Stomach (tissue), 8 donors: ENCODE measurements at regions not wholly inside any gene's neighbourhood (a gene's known extent, or its start where the extent isn't known, plus 50 kb on each side); places are given as distances from the start of the nearest gene placed in this dataset.

Experiments
- DNase-seq, 2 donors: peaks; one replicate each; pipeline versions ENCODE4 v3.0.0 to v3.0.0-alpha.2; 2013 to 2019
- H3K27ac ChIP-seq, 5 donors: fragments of 200-600 bp in 4 of 5; sonication (generic) in 4 of 5; one replicate each; pipeline ENCODE4 v1.5.1; 2013 to 2019; ENCODE audit warnings: mild to moderate bottlenecking in 1 of 5, moderate library complexity in 1 of 5
- H3K27me3 ChIP-seq, 3 donors: fragments of 200-600 bp; sonication (generic); one replicate each; pipeline ENCODE4 v1.5.1; 2017 to 2019; ENCODE audit warnings: mixed run types in 1 of 3
- H3K36me3 ChIP-seq, 4 donors: fragments of 200-600 bp; sonication (generic); 1 replicate in 3 of 4; 2 replicates in 1 of 4; pipeline ENCODE4 v1.5.1; 2016 to 2019
- H3K4me1 ChIP-seq, 4 donors: fragments of 200-600 bp; sonication (generic); one replicate each; pipeline ENCODE4 v1.5.1; 2016 to 2019
- H3K4me3 ChIP-seq, 4 donors: fragments of 200-600 bp; sonication (generic) in 3 of 4; one replicate each; pipeline ENCODE4 v1.5.1; 2016 to 2019; ENCODE audit warnings: mild to moderate bottlenecking in 1 of 4
- H3K9me3 ChIP-seq, 4 donors: fragments of 200-600 bp; sonication (generic); one replicate each; pipeline ENCODE4 v1.5.1; 2016 to 2019
- CTCF ChIP-seq, 7 experiments: fragments of 450-650 bp in 4 of 7; fragments of 200-600 bp in 3 of 7; sonication (generic) in 3 of 7; IDR thresholded peaks; one replicate each; pipeline ENCODE4 v1.5.1; 2016 to 2019; ENCODE audit warnings: antibody characterized with exemption in 7 of 7, control low read depth in 2 of 7, mild to moderate bottlenecking in 1 of 7
- EP300 ChIP-seq: sonication (generic); formaldehyde crosslinking; IDR thresholded peaks from one replicate; pipeline ENCODE4 v1.6.1; 2017; ENCODE audit warnings: antibody characterized with exemption
- POLR2A ChIP-seq, 4 donors: fragments of 450-650 bp; IDR thresholded peaks; one replicate each; pipeline ENCODE4 v1.6.1; 2016; ENCODE audit warnings: antibody characterized with exemption in 4 of 4, control low read depth in 2 of 4, mild to moderate bottlenecking in 1 of 4, moderate library complexity in 1 of 4
- POLR2AphosphoS5 ChIP-seq, 3 donors: sonication (generic); formaldehyde crosslinking; IDR thresholded peaks; one replicate each; pipeline ENCODE4 v1.6.1; 2016; ENCODE audit warnings: antibody characterized with exemption in 3 of 3
- WGBS, 5 donors: extraction: QIAGEN DNeasy Blood & Tissue Kit in 3 of 5; methylation state at CpG; one replicate each; pipeline versions ENCODE4 v1.1.5 to v1.1.7; 2013 to 2018; 5-methylcytosine and 5-hydroxymethylcytosine counted together
- intact Hi-C: fragments of 100-400 bp; cut with DNase I; formaldehyde crosslinking; loops from one replicate; pipeline ENCODE4 v1.15.1; 2023; ENCODE audit warnings: low total_unique reads
- donor health status: healthy with polysubstance abuse.
- donor health status: Bipolar disorder and iron deficiency.
- donor health status: healthy.

GRCh38 chr15:31193291-31193690 is 91.8 kb upstream of the TRPM1 start:
- no peak for DNase-seq
- no peaks in the 10 kb centered on the region for H3K4me1 ChIP-seq
- intact Hi-C loops = no loop called here
- no peak overlapping the region for H3K4me3 ChIP-seq
- no peaks in the 10 kb centered on the region for H3K36me3 ChIP-seq
- TF ChIP-seq POLR2AphosphoS5 (IDR thresholded peaks at IDR 0.05) = no peak
- peaks cover 0 to 26% (median 13%) of the 10 kb centered on the region in 4 donors for H3K9me3 ChIP-seq
- H3K27ac ChIP-seq = no peak overlapping the region
- 96 to 99% (median 97%) methylated on average over 9 to 10 of the region's 10 CpGs for WGBS, 5 donors
- no peaks in the 10 kb centered on the region for H3K27me3 ChIP-seq

GRCh38 chr15:31195871-31196270 is 94.3 kb upstream of the TRPM1 start:
- Histone ChIP-seq H3K36me3 (no peaks in the 10 kb centered on the region), H3K27me3 (no peaks in the 10 kb centered on the region), H3K4me3 (no peak overlapping the region), H3K4me1 (peaks cover 0 to 6% (median 0%) of the 10 kb centered on the region in 4 donors), H3K9me3 (no peaks in the 10 kb centered on the region), H3K27ac (no peak overlapping the region)
- 61 to 79% (median 68%) methylated on average over 2 of the region's 2 CpGs for WGBS, 5 donors
- intact Hi-C loops = no loop called here
- no peak for DNase-seq
- TF ChIP-seq CTCF (IDR thresholded peaks at IDR 0.05) (no peak), EP300 (no peak), POLR2A (IDR thresholded peaks at IDR 0.05) (no peak), POLR2AphosphoS5 (IDR thresholded peaks at IDR 0.05) (no peak)

- peak; percentile 54 to 55 for DNase-seq
- Histone ChIP-seq H3K36me3 (no peaks in the 10 kb centered on the region), H3K27me3 (no peaks in the 10 kb centered on the region), H3K27ac (no peak overlapping the region), H3K9me3 (no peaks in the 10 kb centered on the region), H3K4me3 (no peak overlapping the region), H3K4me1 (peaks cover 0 to 9% (median 0%) of the 10 kb centered on the region in 4 donors)
- no peak for TF ChIP-seq EP300
- TF ChIP-seq CTCF (IDR thresholded peaks at IDR 0.05) = peak in 4 of 7 experiments; percentile 19 to 58 (median 33)
- no peak for TF ChIP-seq POLR2A (IDR thresholded peaks at IDR 0.05)
- TF ChIP-seq POLR2AphosphoS5 (IDR thresholded peaks at IDR 0.05) = no peak
- WGBS, 5 donors = 49 to 58% (median 53%) methylated on average over 15 of the region's 15 CpGs
- intact Hi-C loops = no loop called here
These were observed 96.2 kb upstream of the TRPM1 start for GRCh38 chr15:31197497-31198414.

GRCh38 chr15:31200735-31201151 is 99.2 kb upstream of the TRPM1 start:
- Histone ChIP-seq H3K4me1 (peaks cover 0 to 9% (median 0%) of the 10 kb centered on the region in 4 donors), H3K36me3 (no peaks in the 10 kb centered on the region), H3K27ac (no peak overlapping the region), H3K4me3 (no peak overlapping the region), H3K9me3 (no peaks in the 10 kb centered on the region), H3K27me3 (peaks cover 0 to 5% (median 0%) of the 10 kb centered on the region in 3 donors)
- peak; percentile 85 to 90 for DNase-seq
- TF ChIP-seq CTCF (IDR thresholded peaks at IDR 0.05) (peak in 4 of 7 experiments; percentile 29 to 74 (median 58)), EP300 (no peak), POLR2AphosphoS5 (IDR thresholded peaks at IDR 0.05) (peak in 1 of 3 donors; percentile 67)
- WGBS, 5 donors = 42 to 62% (median 53%) methylated on average over 16 of the region's 16 CpGs
- intact Hi-C loops = loop anchor here (5.0 kb wide), 1 partner anchor 287 kb away; no protein-coding TSS in a partner anchor
